HEK293T (cell line): ENCODE measurements at regions not wholly inside any gene's neighbourhood (a gene's known extent, or its start where the extent isn't known, plus 50 kb on each side); places are given as distances from the start of the nearest gene placed in this dataset.

Source experiments
- CTCF ChIA-PET: fragments of 350-600 bp; formaldehyde crosslinking; extraction: SDS; loops from one replicate; lab custom pipeline; 2021; ENCODE audit warnings: antibody characterized with exemption, inconsistent platforms; lab: Yijun Ruan, JAX
- POLR2A ChIA-PET: fragments of 350-600 bp; formaldehyde crosslinking; extraction: SDS; loops from one replicate; lab custom pipeline; 2020; ENCODE audit warnings: antibody characterized with exemption, inconsistent platforms; lab: Yijun Ruan, JAX
- DNase-seq: peaks from one replicate; pipeline ENCODE4 v3.0.0; 2012; ENCODE audit warnings: mixed read lengths; ENCODE audit errors: extremely low spot score
- ARNT ChIP-seq: fragments of 450-650 bp; IDR thresholded peaks from 2 replicates; pipeline ENCODE4 v1.6.1; 2017; ENCODE audit warnings: mild to moderate bottlenecking
- BHLHE40 ChIP-seq: fragments of 450-650 bp; IDR thresholded peaks from 2 replicates; pipeline ENCODE4 v1.6.1; 2016; ENCODE audit warnings: mild to moderate bottlenecking, moderate library complexity, borderline replicate concordance
- CTBP1 ChIP-seq: fragments of 450-650 bp; IDR thresholded peaks from 2 replicates; pipeline ENCODE4 v1.6.1; 2016; ENCODE audit warnings: borderline replicate concordance
- ELF4 ChIP-seq: fragments of 450-650 bp; IDR thresholded peaks from 2 replicates; pipeline ENCODE4 v1.6.1; 2017; ENCODE audit warnings: antibody characterized with exemption
- FOXA1 ChIP-seq: fragments of 450-650 bp; IDR thresholded peaks from 2 replicates; pipeline ENCODE4 v1.6.1; 2016; ENCODE audit warnings: mild to moderate bottlenecking
- FOXK2 ChIP-seq: fragments of 450-650 bp; IDR thresholded peaks from 2 replicates; pipeline ENCODE4 v1.6.1; 2016; ENCODE audit warnings: mild to moderate bottlenecking
- FOXM1 ChIP-seq: fragments of 450-650 bp; IDR thresholded peaks from 2 replicates; pipeline ENCODE4 v1.6.1; 2017; ENCODE audit warnings: mild to moderate bottlenecking, borderline replicate concordance
- HDGF ChIP-seq: fragments of 450-650 bp; IDR thresholded peaks from 2 replicates; pipeline ENCODE4 v1.6.1; 2017; ENCODE audit warnings: antibody characterized with exemption, borderline replicate concordance
- L3MBTL2 ChIP-seq: fragments of 450-650 bp; conservative IDR thresholded peaks from 2 replicates; pipeline ENCODE4 v1.6.1; 2016; ENCODE audit warnings: mild to moderate bottlenecking
- LEF1 ChIP-seq: fragments of 450-650 bp; IDR thresholded peaks from 2 replicates; pipeline ENCODE4 v1.6.1; 2017; ENCODE audit warnings: mild to moderate bottlenecking, borderline replicate concordance
- NFRKB ChIP-seq: fragments of 450-650 bp; IDR thresholded peaks from 2 replicates; pipeline ENCODE4 v1.6.1; 2016; ENCODE audit warnings: mild to moderate bottlenecking, moderate library complexity
- PKNOX1 ChIP-seq: fragments of 450-650 bp; IDR thresholded peaks from 2 replicates; pipeline ENCODE4 v1.6.1; 2016
- SP1 ChIP-seq: fragments of 450-650 bp; IDR thresholded peaks from 2 replicates; pipeline ENCODE4 v1.6.1; 2017
- SUZ12 ChIP-seq: fragments of 450-650 bp; IDR thresholded peaks from 2 replicates; pipeline ENCODE4 v1.6.1; 2016; ENCODE audit warnings: mild to moderate bottlenecking
- TARDBP ChIP-seq: fragments of 450-650 bp; IDR thresholded peaks from 2 replicates; pipeline ENCODE4 v1.6.1; 2016
- ZNF384 ChIP-seq: fragments of 450-650 bp; IDR thresholded peaks from 2 replicates; pipeline ENCODE4 v1.6.1; 2016

- CTCF ChIA-PET: no interaction called here
- TF ChIP-seq BHLHE40 (no peak), SP1 (no peak), PKNOX1 (no peak), FOXA1 (no peak), HDGF (no peak), CTBP1 (no peak), L3MBTL2 (no peak), ZNF384 (no peak), NFRKB (no peak), LEF1 (no peak), ARNT (no peak), ELF4 (no peak), SUZ12 (no peak)
- DNase-seq: no peak
- POLR2A ChIA-PET: no interaction called here
These were observed 702.3 kb downstream of the TRIML1 start for GRCh38 chr4:188841523-188841922.

- CTCF ChIA-PET: interaction anchor here (0.6 kb wide), 1 partner anchor 28 kb away, joined by 3 read pairs; no protein-coding TSS in a partner anchor
- no peak for DNase-seq
- POLR2A ChIA-PET: no interaction called here
- TF ChIP-seq FOXA1 (no peak), ARNT (no peak), BHLHE40 (no peak), CTBP1 (no peak), SP1 (no peak), HDGF (no peak), SUZ12 (no peak), ELF4 (no peak), FOXM1 (no peak), ZNF384 (no peak), LEF1 (no peak), L3MBTL2 (no peak), PKNOX1 (no peak), TARDBP (no peak), FOXK2 (no peak), NFRKB (no peak)
These were observed 715.2 kb downstream of the TRIML1 start for GRCh38 chr4:188854436-188854835.

GRCh38 chr4:188858696-188859095, 719.5 kb downstream of the TRIML1 start:
- ChIA-PET CTCF (no interaction called here), POLR2A (no interaction called here)
- TF ChIP-seq ELF4: no peak
- no peak for TF ChIP-seq ARNT
- no peak for TF ChIP-seq ZNF384
- TF ChIP-seq FOXA1: no peak
- no peak for TF ChIP-seq L3MBTL2
- no peak for TF ChIP-seq SUZ12
- no peak for TF ChIP-seq TARDBP
- DNase-seq: no peak

- POLR2A ChIA-PET: no interaction called here
- CTCF ChIA-PET: no interaction called here
These were observed 725.5 kb downstream of the TRIML1 start for GRCh38 chr4:188864741-188865140.

GRCh38 chr4:188867796-188868195, 728.6 kb downstream of the TRIML1 start:
- POLR2A ChIA-PET: no interaction called here

More at GRCh38 chr4:188864741-188865140, 725.5 kb downstream of the TRIML1 start:
- no peak for DNase-seq
- TF ChIP-seq LEF1 (no peak), FOXK2 (no peak), L3MBTL2 (no peak), PKNOX1 (no peak), NFRKB (no peak), FOXM1 (no peak), TARDBP (no peak), ARNT (no peak), BHLHE40 (no peak), SP1 (no peak)

More at GRCh38 chr4:188867796-188868195, 728.6 kb downstream of the TRIML1 start:
- no peak for DNase-seq
- no peak for TF ChIP-seq L3MBTL2
- no peak for TF ChIP-seq ARNT
- TF ChIP-seq LEF1: no peak
- TF ChIP-seq BHLHE40: no peak
- no peak for TF ChIP-seq ELF4
- TF ChIP-seq FOXK2: no peak
- TF ChIP-seq SP1: no peak
- TF ChIP-seq ZNF384: no peak
- TF ChIP-seq NFRKB: no peak
- no peak for TF ChIP-seq FOXA1
- TF ChIP-seq CTBP1: no peak
- TF ChIP-seq TARDBP: no peak
- no peak for TF ChIP-seq PKNOX1
- TF ChIP-seq HDGF: no peak
- no peak for TF ChIP-seq FOXM1
- no peak for TF ChIP-seq SUZ12
- CTCF ChIA-PET: no interaction called here
